ACHN (cell line): ENCODE measurements at regions not wholly inside any gene's neighbourhood (a gene's known extent, or its start where the extent isn't known, plus 50 kb on each side); places are given as distances from the start of the nearest gene placed in this dataset.
"Not testable (repeated sequence)": the region's sequence is repeated elsewhere in the genome, so short reads cannot be mapped to it uniquely, and the experiment has no call there.

Source experiments
- DNase-seq: peaks from one replicate; pipeline ENCODE4 v3.0.0-alpha.2; 2015
- in situ Hi-C: cut with HindIII; loops from 2 replicates; pipeline ENCODE4 v1.10.0; 2017; ENCODE audit warnings: low sequenced_read_pairs, low pct_ligation_motif_present, low pct_unique_long_range_greater_than_20kb

DNA sequence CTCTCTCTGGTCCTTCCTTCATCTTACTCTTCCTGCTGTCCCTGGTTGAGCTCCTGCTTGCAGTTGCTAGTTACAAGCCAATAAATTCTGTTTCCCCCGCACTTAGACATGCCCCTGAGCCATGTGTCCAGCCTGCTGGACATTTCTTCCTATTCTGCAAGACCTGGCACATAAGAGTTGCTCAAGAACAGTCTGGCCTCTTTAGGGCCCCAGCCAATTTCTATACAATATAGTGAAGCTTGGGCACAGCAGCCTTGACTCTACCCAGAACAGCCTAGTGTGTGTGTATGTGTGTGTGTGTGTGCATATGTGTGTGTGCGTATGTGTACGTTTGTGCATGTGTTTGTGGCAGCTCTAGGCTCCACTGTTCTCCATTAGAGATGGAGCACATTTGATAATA lies 276.0 kb downstream of the CYRIA start:
- no peak for DNase-seq
- in situ Hi-C loops, result no loop called here

GRCh38 chr2:16388199-16388830 lies 277.3 kb downstream of the CYRIA start:
- DNase-seq, result not testable (repeated sequence)

GRCh38 chr2:16387461-16387984 lies 278.1 kb downstream of the CYRIA start:
- no peak for DNase-seq
- in situ Hi-C loops, result no loop called here

More at GRCh38 chr2:16388199-16388830, 277.3 kb downstream of the CYRIA start:
- in situ Hi-C loops, result not testable (repeated sequence)

- in situ Hi-C loops, result no loop called here
- DNase-seq, result no peak
Observed at GRCh38 chr2:16386431-16386830, 279.2 kb downstream of the CYRIA start.

GRCh38 chr2:16386031-16386430 lies 279.6 kb downstream of the CYRIA start:
- in situ Hi-C loops, result no loop called here
- no peak for DNase-seq

DNA sequence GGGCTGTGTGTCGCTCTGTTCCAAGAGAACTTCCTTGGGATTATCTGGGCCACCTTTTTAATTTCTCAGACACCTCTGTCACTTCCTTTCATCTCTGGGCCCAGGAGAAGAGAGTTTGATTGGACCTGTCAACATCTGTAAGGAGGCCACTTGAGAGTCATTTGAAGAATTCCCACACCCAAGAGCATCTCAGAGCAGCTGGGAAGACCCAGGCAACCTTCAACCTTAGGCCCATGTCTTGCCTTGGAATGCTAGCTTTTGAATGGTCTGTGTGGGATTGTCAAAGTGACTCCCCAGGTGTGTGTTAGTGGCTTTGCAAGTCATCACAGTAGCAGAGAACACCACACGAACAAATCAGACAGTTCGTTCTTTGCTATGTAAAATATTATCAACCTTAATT lies 280.3 kb downstream of the CYRIA start:
- in situ Hi-C loops, result no loop called here
- no peak for DNase-seq

DNA sequence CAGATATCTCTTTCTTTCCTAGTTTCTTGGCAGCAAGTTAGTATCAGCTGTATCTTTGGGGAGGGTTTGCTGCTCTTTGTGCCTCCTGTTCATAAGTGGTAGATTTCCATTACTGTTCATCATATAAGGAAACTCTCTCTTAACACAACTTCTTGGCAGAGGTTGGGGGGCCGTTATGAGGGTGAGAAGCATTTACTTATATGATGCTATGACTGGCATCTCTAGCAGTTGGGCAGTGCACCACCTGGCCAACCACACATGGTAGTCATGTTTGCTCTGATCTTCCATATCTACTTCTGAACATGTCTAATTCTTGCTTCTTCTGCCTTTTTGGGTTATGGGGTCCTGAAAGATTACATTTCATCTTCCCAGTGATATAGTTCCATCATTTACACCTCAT lies 282.2 kb downstream of the CYRIA start:
- in situ Hi-C loops, result no loop called here
- no peak for DNase-seq

DNA sequence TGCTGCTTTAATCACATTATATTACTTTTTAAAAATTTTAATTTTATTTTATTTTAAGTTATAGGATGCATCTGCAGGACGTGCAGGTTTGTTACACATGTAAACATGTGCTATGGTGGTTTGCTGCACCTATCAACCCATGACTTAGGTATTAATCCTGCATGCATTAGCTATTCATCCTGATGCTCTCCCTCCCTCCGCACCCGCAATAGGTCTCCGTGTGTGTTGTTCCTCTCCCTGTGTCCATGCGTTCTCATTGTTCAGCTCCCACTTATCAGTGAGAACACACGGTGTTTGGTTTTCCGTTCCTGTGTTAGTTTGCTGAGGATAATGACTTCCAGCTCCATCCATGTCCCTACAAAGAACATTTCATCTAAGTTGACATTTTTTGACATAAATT lies 283.2 kb downstream of the CYRIA start:
- in situ Hi-C loops, result no loop called here
- no peak for DNase-seq

DNA sequence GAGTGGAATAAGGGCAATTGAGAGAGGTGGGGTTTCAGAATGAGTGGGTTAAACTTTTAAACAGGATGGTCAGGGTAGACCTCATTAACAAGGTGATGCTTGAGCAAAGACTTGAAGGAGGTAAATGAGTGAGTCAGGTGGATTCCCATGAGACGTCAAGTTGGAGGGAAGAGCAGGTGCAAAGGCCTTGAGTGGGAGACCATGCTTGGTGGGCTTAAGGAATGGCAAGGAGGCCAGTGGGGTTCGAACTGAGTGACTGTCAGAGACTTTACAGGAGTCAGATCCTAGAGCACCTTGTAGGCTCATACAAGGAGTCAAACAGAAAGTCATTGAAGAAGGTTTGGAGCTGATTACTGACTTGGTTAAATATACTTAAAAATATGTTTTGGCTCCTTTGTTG lies 284.1 kb downstream of the CYRIA start:
- DNase-seq, result no peak
- in situ Hi-C loops, result no loop called here

- in situ Hi-C loops, DNase-seq: not testable (repeated sequence)
Observed at GRCh38 chr2:16379901-16380300, 285.7 kb downstream of the CYRIA start.

DNA sequence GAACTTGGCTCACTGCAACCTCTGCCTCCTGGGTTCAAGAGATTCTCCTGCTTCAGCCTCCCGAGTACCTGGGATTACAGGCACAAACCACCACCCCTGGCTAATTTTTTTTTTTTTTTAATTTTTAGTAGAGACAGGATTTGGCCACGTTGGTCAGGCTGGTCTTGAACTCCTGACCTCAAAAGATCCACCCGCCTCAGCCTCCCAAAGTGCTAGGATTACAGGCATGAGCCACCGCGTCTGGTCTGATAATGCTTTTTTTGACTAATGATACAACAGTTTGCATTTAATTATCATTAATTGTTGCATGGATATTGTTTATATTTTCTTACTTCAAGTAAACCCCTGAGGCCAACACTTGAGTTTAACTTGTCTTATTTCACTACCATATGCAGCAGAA lies 286.6 kb downstream of the CYRIA start:
- in situ Hi-C loops, result not testable (repeated sequence)

GRCh38 chr2:16378031-16378430 lies 287.6 kb downstream of the CYRIA start:
- in situ Hi-C loops, result no loop called here

More for the DNA sequence above, 286.6 kb downstream of the CYRIA start:
- not testable (repeated sequence) for DNase-seq

DNA sequence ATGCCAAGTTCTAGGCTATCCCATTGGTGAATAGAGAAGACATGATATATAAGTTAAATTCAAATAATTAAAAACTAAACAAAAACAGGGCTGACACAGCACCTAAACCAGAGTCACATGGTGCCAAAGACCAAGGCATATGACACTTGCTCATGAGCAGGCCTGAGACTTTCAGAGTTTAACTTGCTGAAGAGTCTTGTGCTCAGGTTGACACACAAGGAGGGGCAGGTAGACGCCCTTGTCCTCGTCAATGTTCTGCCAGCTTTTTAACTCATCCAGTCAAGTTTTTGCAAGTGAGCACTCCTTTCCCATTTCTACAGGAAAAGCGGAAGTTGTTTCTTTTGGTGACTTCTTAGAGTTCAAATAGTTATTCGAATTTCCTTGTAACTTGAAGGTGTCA lies 289.7 kb downstream of the CYRIA start:
- DNase-seq, result no peak
- in situ Hi-C loops, result no loop called here

More at GRCh38 chr2:16378031-16378430, 287.6 kb downstream of the CYRIA start:
- DNase-seq, result no peak

- no peak for DNase-seq
- in situ Hi-C loops, result no loop called here
Observed at GRCh38 chr2:16375351-16375750, 290.3 kb downstream of the CYRIA start.

- no peak for DNase-seq
- in situ Hi-C loops, result no loop called here
Observed at GRCh38 chr2:16374671-16375070, 291.0 kb downstream of the CYRIA start.

DNA sequence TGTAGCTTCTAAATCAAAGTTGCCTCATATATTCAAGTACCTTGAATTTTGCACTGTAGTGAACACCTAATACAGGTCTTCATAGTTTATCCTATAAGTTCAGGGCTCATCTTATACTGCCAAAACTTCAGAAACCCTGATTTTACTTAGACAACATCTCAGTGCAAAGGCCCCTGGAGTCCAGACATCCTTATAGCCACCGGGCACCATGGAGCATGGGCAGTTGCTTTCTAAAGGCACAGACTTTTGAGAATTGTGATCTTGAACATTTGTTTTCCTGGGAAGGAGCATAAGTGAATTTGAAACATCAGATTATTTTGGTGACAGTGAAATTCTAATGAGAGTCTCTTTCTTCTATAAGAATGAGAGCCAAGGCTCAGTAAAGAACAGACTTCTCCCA lies 292.3 kb downstream of the CYRIA start:
- DNase-seq, result no peak
- in situ Hi-C loops, result no loop called here

- in situ Hi-C loops, result no loop called here
- no peak for DNase-seq
Observed at GRCh38 chr2:16371751-16372150, 293.9 kb downstream of the CYRIA start.

DNA sequence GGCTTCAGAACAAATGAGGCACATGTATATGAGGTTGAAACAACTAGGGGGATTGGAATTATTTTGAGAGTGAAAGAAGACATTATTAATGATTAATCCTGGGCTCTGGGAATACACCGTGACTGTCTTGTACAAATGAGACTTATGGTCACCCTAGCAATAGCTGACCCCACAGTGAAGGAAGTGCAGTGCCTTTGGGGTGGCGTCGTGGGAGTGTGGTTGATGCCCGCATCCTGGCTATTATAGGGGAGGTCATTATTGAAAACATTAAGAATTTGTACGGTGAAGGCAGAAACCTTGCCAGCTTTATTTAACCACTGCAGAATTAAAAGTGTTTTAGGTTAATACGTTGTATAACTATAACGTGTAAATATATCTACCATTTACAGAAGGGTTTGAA lies 296.7 kb downstream of the CYRIA start:
- DNase-seq, result no peak
- in situ Hi-C loops, result no loop called here

DNA sequence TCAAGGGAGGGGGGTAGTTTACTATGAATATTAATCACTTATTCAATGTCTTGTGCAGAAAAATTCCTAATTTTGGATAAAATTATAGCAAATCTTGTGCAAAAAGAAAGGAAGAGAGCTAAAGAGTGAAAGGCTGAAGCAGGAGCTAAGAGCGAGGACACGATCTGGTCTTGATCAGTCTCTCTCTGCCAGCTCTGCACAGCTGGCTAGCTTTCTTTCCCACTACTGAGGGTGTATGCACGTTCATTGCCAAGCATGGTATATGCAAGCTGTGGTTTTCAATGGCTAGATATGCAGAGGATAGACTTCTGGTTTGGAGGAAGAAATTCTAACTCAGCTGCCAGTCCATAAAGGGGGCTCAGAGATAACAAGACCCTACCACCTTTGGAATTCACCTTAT lies 297.3 kb downstream of the CYRIA start:
- in situ Hi-C loops, result no loop called here

DNA sequence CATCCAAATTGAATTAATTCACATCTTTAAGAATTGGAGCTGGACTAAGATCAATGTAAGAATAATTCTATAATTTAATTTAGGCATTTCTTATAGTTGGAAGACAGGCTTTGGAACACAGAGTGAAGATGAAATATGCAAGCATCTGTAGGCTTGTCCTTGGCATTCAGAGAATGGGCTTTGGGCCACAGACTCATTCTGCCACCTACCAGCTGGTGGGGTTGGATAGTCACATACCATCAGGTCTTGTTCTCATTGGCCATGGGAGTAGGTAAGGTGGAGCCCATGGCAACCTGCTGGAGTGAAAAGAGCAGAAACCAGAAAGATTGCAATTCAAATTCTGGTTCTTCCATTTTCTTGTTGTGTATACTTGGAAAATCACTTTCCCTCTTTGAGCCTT lies 300.3 kb downstream of the CYRIA start:
- in situ Hi-C loops, result no loop called here
- DNase-seq, result no peak

More for the DNA sequence above, 297.3 kb downstream of the CYRIA start:
- DNase-seq, result no peak
